ENCODE measurements at regions not wholly inside any gene's neighbourhood (a gene's known extent, or its start where the extent isn't known, plus 50 kb on each side); places are given as distances from the start of the nearest gene placed in this dataset.

GRCh38 chr12:90295858-90296257 is 587.2 kb upstream of the ATP2B1 start:
- TF ChIP-seq CTCF (IDR thresholded peaks at IDR 0.05; ENCODE audit: extremely low read depth in 1 of 2, insufficient read depth in 1 of 2, low read depth in 1 of 2, low read length in 2 of 2), result no peak
- TF ChIP-seq POLR2AphosphoS5 (IDR thresholded peaks at IDR 0.05; ENCODE audit: insufficient read depth, low read depth, low read length), result no peak
